GM12874 (cell line): ENCODE measurements at regions not wholly inside any gene's neighbourhood (a gene's known extent, or its start where the extent isn't known, plus 50 kb on each side); places are given as distances from the start of the nearest gene placed in this dataset.

Source experiments
- TF ChIP-seq, protein P1 (sequence below): IDR thresholded peaks from 2 replicates; pipeline ENCODE4 v1.5.1; 2011; ENCODE audit warnings: low read depth, mild to moderate bottlenecking, control low read depth, low read length, moderate library complexity; ENCODE audit not compliant: insufficient read depth

DNA sequence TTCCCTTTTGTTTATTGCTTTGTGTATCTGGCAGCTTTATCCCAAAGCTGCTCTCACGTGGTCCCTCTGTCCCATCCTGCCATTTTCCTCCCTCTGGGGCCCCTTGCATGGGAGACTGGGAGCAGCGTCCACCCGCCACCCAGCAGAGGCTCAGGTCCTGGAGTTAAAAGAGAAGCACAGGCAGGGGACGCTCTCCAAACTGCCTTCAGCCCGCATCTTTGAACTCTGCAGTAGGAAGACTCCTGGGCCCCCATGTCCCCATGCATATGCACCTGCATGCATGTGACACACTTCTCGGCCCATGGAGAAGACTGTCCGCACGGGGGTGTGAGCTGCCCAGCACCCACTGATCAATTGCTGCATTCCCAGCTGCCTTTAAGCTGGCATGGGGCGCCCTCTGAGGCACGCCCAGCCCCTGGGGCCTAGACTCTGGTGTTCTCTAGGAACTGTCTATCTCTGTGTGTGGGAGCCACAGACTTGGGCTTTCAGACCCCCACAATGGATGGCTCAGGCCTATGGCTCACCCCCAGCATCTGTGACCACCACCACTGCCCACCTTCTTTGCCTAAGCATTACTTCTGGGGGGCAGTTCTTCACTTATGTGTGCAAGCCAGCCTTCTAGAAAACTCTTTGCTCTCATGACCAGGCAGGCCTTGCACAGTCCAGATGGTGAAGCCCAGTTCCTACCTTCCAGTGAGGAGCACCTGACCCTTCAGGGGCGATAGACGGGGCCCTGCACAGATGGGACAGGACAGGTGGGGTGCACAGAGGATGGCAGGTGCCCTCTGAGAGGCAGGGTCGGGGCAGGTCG, 96.1 kb upstream of the DIO3 start:
- TF ChIP-seq, protein P1, sequence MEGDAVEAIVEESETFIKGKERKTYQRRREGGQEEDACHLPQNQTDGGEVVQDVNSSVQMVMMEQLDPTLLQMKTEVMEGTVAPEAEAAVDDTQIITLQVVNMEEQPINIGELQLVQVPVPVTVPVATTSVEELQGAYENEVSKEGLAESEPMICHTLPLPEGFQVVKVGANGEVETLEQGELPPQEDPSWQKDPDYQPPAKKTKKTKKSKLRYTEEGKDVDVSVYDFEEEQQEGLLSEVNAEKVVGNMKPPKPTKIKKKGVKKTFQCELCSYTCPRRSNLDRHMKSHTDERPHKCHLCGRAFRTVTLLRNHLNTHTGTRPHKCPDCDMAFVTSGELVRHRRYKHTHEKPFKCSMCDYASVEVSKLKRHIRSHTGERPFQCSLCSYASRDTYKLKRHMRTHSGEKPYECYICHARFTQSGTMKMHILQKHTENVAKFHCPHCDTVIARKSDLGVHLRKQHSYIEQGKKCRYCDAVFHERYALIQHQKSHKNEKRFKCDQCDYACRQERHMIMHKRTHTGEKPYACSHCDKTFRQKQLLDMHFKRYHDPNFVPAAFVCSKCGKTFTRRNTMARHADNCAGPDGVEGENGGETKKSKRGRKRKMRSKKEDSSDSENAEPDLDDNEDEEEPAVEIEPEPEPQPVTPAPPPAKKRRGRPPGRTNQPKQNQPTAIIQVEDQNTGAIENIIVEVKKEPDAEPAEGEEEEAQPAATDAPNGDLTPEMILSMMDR = no peak

DNA sequence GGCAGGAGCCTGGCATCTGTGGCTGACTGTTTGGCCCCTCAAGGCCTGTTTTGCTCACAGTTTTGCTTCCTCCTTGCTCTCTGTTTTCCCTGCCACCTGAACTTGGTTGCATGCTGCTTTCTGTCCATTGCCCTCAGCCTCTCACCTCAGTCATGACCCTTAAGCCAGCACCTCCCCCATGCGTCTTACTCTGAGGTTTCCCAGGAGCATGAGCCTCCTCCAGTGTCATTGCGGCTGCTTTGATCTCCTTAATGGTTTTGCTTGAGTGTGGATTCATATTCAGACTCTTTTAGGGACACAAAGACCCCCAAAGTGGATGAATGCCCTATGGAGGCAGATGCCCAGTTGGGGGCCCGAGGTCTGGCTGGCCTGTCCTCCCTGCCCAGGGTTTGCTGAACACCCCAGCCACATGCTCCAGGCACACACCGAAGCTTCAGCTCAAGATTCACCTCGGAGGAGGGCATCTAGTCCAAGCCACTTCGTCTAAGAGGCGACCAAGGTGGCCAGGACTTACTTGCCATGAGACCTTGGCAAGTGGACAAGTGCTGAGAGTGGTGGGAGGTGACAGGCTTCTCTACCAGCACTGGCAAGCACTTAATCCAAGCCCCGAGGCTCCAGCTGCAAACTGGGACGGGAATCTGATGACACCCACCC, 95.4 kb upstream of the DIO3 start:
- TF ChIP-seq, protein P1 = no peak

DNA sequence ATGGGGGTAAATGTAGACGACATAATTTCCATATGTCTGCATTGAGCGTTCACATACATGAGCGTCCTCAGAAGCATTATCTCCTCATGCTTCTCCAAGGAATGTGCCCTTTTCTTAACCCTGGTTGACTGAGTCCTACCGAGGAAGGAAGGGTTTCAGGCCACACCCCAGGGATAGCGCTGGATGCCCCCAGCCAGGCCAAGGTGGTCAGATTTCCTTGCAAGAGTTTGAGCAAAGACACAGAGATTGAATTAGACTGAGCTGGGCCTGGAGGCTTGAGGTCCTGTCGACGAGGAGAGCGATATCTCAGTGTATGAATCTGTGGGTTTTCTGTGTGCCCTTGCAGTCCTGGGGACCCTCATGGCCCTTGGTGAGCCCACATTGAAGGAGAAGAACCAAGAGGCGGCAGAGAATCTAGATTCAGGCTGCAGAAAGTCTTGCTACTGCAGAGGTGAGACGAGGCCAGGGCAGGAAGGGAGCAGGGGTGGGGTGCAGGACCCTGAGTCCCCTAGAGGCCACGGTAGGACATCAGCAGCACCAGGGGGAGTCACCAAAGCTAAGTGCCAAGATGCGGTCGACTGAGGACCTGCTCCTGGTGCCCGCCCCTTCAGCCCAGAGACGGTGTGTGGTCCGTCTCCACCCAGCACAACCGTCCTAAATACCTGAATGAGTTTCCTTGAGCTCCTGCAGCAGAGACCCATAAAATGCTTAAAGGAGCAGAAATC, 94.7 kb upstream of the DIO3 start:
- TF ChIP-seq, protein P1 = no peak

DNA sequence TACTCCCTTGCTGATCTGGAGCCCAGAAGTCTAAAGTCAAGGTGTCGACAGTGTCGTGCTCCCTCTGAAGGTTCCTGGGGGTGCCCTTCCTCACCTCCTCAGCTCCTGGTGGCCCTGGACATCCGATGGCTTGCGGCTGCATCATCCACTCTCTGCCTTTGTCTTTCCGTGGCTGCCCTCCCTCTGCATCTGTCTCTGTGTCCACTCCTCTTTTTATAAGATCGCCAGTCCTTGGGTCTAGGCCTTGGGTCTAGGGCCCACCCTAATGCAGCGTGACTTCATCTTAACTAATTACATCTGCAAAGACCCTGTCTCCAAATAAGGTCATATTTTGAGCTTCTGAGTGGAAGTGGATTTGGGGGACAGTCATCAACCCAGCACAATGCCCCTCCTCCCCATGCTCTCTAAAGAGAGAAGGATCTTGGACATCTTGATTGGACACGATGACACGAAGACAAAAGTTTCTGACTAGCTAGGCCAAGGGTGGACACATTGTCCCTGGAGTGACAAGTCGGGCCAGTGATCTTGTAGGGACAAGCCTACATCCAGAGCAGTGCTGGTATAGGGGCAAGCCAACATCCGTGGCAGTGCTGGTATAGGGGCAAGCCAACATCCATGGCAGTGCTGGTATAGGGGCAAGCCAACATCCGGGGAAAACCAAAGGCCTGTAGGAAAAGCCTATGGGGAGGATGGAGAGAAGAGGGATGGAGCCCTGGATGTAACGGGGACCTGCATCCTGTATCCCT, 93.9 kb upstream of the DIO3 start:
- TF ChIP-seq, protein P1 = no peak

DNA sequence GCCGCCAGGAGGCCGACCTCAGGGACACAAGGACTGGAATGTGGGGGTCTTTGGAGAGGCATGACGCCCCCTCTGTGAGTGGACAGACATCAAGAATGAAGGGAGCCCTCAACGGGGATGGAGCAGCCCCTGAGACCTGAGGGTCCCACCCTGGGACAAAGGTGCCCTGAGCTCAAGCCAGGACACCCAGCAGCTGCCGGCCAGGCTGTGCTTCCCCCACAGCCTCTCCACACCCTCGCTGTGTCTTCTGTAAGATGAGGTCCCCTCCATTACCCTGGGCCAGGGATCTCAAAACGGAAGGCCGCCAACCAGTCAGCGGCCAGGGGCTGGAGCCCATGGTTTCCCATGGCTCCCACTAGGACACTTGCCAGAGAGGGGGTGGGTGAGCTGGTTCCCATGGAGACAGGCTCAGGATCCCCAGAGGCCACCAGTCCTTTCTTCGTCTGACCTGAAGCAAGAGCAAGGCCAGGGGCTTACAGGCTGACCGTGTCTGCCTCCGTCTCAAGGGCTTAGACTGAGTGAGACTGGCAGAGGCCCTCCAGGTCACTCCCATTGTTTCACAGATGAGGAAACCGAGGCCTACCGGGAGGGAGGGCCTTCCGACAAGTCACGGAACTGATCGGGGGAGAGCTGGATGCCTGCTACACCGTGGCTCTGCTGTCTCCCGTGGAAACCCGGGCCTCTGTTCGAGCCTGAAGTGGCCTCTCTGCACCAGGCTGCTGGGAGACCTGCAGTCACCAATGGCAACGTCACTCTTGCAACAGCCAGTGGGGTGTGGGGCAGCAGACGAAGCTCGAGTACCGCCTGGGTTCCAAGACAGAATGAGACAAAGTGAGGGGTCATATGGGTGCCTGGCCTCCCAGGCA, 91.7 kb upstream of the DIO3 start:
- TF ChIP-seq, protein P1 = no peak

DNA sequence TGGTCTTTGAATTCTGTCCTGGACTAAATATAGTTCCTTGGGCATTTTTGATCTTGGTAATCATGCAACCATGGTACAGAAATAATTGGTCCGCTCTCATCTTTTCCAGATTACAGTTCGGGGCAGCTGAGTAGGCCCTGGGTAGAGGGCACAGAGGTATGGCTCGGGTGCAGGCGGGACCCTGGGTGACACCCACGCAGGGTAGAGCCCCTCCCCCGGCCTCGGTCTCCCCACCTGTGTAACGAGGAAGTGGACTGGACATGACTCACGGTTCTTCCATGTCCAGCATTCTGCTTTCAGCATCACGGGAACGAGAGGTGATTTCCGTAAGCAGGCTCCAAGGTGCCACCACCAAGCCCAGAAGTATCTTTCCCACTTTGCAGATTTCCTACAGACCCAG, 91.0 kb upstream of the DIO3 start:
- TF ChIP-seq, protein P1 = no peak
